SK-N-SH (cell line): ENCODE measurements at regions not wholly inside any gene's neighbourhood (a gene's known extent, or its start where the extent isn't known, plus 50 kb on each side); places are given as distances from the start of the nearest gene placed in this dataset.

Experiments
- CTCF ChIA-PET: fragments of 300-600, 350-600 bp; formaldehyde crosslinking; extraction: SDS; loops from one replicate; lab custom pipeline; 2021; lab: Yijun Ruan, JAX
- POLR2A ChIA-PET: fragments of 350-600 bp; sonication (Branson Sonifier 250); formaldehyde crosslinking; extraction: SDS; loops from one replicate; lab custom pipeline; 2020; ENCODE audit warnings: antibody characterized with exemption, inconsistent platforms; lab: Yijun Ruan, JAX
- DNase-seq: peaks from one replicate; pipeline ENCODE4 v3.0.0; 2012
- H2AFZ ChIP-seq: fragments of 200-600 bp; sonication (generic); 2 replicates; pipeline ENCODE4 v1.8.1; 2016; ENCODE audit warnings: antibody characterized with exemption, mild to moderate bottlenecking, low read depth
- H3F3A ChIP-seq: fragments of 200-600 bp; sonication (generic); replicated peaks from 2 replicates; pipeline ENCODE3; 2016; ENCODE audit warnings: antibody characterized with exemption, mild to moderate bottlenecking; ENCODE audit not compliant: insufficient read depth
- H3K27ac ChIP-seq, 2 experiments: fragments of 200-500 bp in 1 of 2; fragments of 200-600 bp in 1 of 2; sonication (Bioruptor generic) in 1 of 2; sonication (generic), shearing (Covaris generic) in 1 of 2; 2 replicates each; pipeline versions ENCODE4 v1.5.1 to v1.6.1; 2014 to 2016; ENCODE audit warnings: low read depth in 2 of 2, inconsistent platforms in 1 of 2, low read length in 1 of 2, mild to moderate bottlenecking in 1 of 2, mixed read lengths in 1 of 2
- H3K27me3 ChIP-seq: fragments of 200-600 bp; sonication (generic), shearing (Covaris generic); 2 replicates; pipeline ENCODE4 v1.6.1; 2016; ENCODE audit warnings: mixed run types; ENCODE audit not compliant: insufficient read depth
- H3K36me3 ChIP-seq, 2 experiments: fragments of 200-500 bp in 1 of 2; fragments of 200-600 bp in 1 of 2; sonication (Bioruptor generic) in 1 of 2; sonication (generic) in 1 of 2; replicated peaks in 1 of 2; 2 replicates each; pipeline versions ENCODE3 to v1.5.1; 2014 to 2016; ENCODE audit warnings: low read length in 1 of 2, mild to moderate bottlenecking in 1 of 2; ENCODE audit not compliant: insufficient read depth in 2 of 2, control insufficient read depth in 1 of 2
- H3K4me1 ChIP-seq, 2 experiments: fragments of 200-500 bp in 1 of 2; fragments of 200-600 bp in 1 of 2; sonication (Bioruptor generic) in 1 of 2; sonication (generic), shearing (Covaris generic) in 1 of 2; 2 replicates each; pipeline versions ENCODE4 v1.5.1 to v1.6.1; 2014 to 2016; ENCODE audit warnings: low read depth in 1 of 2, low read length in 1 of 2, mixed run types in 1 of 2; ENCODE audit not compliant: insufficient read depth in 2 of 2, control insufficient read depth in 1 of 2
- H3K4me2 ChIP-seq: fragments of 200-600 bp; sonication (generic), shearing (Covaris generic); 2 replicates; pipeline ENCODE4 v1.6.1; 2017; ENCODE audit warnings: mixed run types
- H3K4me3 ChIP-seq, 2 experiments: fragments of 200-500 bp in 1 of 2; fragments of 200-600 bp in 1 of 2; sonication (Bioruptor generic) in 1 of 2; sonication (generic), shearing (Covaris generic) in 1 of 2; 2 replicates each; pipeline versions ENCODE4 v1.5.1 to v1.8.1; 2014 to 2016; ENCODE audit warnings: low read depth in 2 of 2, inconsistent platforms in 1 of 2, low read length in 1 of 2, mild to moderate bottlenecking in 1 of 2, mixed read lengths in 1 of 2, moderate library complexity in 1 of 2
- H3K79me2 ChIP-seq: fragments of 200-600 bp; sonication (generic); 2 replicates; pipeline ENCODE4 v1.8.1; 2017; ENCODE audit warnings: mild to moderate bottlenecking; ENCODE audit not compliant: insufficient read depth
- H3K9ac ChIP-seq: fragments of 200-600 bp; sonication (generic); 2 replicates; pipeline ENCODE4 v1.6.1; 2017; ENCODE audit warnings: mixed run types
- H3K9me2 ChIP-seq: fragments of 200-600 bp; sonication (generic); 2 replicates; pipeline ENCODE4 v1.6.1; 2017; ENCODE audit warnings: mixed run types
- H3K9me3 ChIP-seq: fragments of 200-600 bp; sonication (generic); 2 replicates; pipeline ENCODE4 v1.6.1; 2017; ENCODE audit warnings: mixed run types, mild to moderate bottlenecking, moderate library complexity
- H4K20me1 ChIP-seq: fragments of 200-600 bp; sonication (generic); 2 replicates; pipeline ENCODE4 v1.6.1; 2017; ENCODE audit warnings: mild to moderate bottlenecking, mixed run types; ENCODE audit not compliant: insufficient read depth
- ELF1 ChIP-seq: IDR thresholded peaks from 2 replicates; pipeline ENCODE4 v1.4.0; 2012
- EP300 ChIP-seq, 2 experiments: IDR thresholded peaks; 2 replicates each; pipeline versions ENCODE4 v1.4.0 to v1.6.1; 2012; ENCODE audit warnings: borderline replicate concordance in 1 of 2, low read depth in 1 of 2, low read length in 1 of 2
- FOSL2 ChIP-seq: IDR thresholded peaks from 2 replicates; pipeline ENCODE4 v1.4.0; 2012; ENCODE audit warnings: low read depth, mild to moderate bottlenecking, moderate library complexity, borderline replicate concordance
- FOXM1 ChIP-seq: IDR thresholded peaks from 2 replicates; pipeline ENCODE4 v1.4.0; 2012; ENCODE audit warnings: low read depth, mild to moderate bottlenecking
- MEF2A ChIP-seq: IDR thresholded peaks from 2 replicates; pipeline ENCODE4 v1.4.0; 2012; ENCODE audit warnings: low read depth, borderline replicate concordance
- NFIC ChIP-seq: IDR thresholded peaks from 2 replicates; pipeline ENCODE4 v1.4.0; 2012; ENCODE audit warnings: borderline replicate concordance
- PBX3 ChIP-seq: IDR thresholded peaks from 2 replicates; pipeline ENCODE4; 2012
- POLR2AphosphoS5 ChIP-seq: IDR thresholded peaks from 2 replicates; pipeline ENCODE4 v1.6.1; 2012; ENCODE audit warnings: low read depth, low read length
- RAD21 ChIP-seq: IDR thresholded peaks from 2 replicates; pipeline ENCODE4 v1.6.1; 2012; ENCODE audit warnings: mild to moderate bottlenecking, low read length
- RCOR1 ChIP-seq: fragments of 150-350 bp; IDR thresholded peaks from 2 replicates; pipeline ENCODE4 v1.6.1; 2017; ENCODE audit warnings: antibody characterized with exemption, low read length
- REST ChIP-seq: IDR thresholded peaks from 2 replicates; pipeline ENCODE4 v1.6.1; 2012; ENCODE audit warnings: mild to moderate bottlenecking, low read depth, low read length, moderate library complexity
- RFX5 ChIP-seq: IDR thresholded peaks from 2 replicates; pipeline ENCODE4 v1.6.1; 2012; ENCODE audit warnings: mild to moderate bottlenecking, improper control_type of control experiment, low read length
- RXRA ChIP-seq: IDR thresholded peaks from 2 replicates; pipeline ENCODE4 v1.4.0; 2012; ENCODE audit warnings: low read depth, mild to moderate bottlenecking, borderline replicate concordance
- TAF1 ChIP-seq: IDR thresholded peaks from 2 replicates; pipeline ENCODE4 v1.6.1; 2012; ENCODE audit warnings: low read depth, mild to moderate bottlenecking, low read length, moderate library complexity, borderline replicate concordance
- WGBS: methylation state at CpG from one replicate; pipeline ENCODE4 v1.1.6; 2017; ENCODE audit warnings: low lambda C conversion rate; 5-methylcytosine and 5-hydroxymethylcytosine counted together

DNA sequence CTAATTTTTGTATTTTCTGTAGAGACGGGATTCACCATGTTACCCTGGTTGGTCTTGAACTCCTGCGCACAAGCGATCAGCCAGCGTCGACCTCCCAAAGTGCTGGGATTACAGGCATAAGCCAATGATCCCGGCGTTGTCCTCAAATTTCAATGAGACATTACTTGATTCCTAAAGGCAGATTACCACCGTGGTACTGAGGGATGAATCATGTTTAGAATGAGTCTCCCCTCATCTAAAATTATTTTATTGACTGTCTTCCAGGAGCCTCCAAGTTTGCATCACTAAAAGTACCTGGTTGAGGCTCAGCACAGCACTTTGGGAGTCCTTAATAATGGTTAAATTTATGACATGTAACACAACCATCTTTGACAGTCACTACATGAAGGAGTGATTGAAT, 142.2 kb upstream of the AKR1E2 start:
- no peak for TF ChIP-seq EP300 (IDR thresholded peaks at IDR 0.05; ENCODE audit: borderline replicate concordance in 1 of 2, low read depth in 1 of 2, low read length in 1 of 2)
- no peak for TF ChIP-seq RAD21
- TF ChIP-seq PBX3: no peak
- no peak for TF ChIP-seq FOXM1
- H3K9ac ChIP-seq: no peak overlapping the region
- no peak overlapping the region for H2AFZ ChIP-seq
- ChIA-PET CTCF (no interaction called here), POLR2A (no interaction called here)
- H3K36me3 ChIP-seq: no peaks in the 10 kb centered on the region
- no peaks in the 10 kb centered on the region for H4K20me1 ChIP-seq
- H3K79me2 ChIP-seq: no peaks in the 10 kb centered on the region
- peak overlapping the region in 1 of 2 experiments; percentile 90; a peak in 2 of 4 replicates for H3K27ac ChIP-seq
- peaks cover 3 to 36% of the 10 kb centered on the region in 2 experiments; a peak in 3 of 4 replicates for H3K4me1 ChIP-seq
- H3K9me3 ChIP-seq: no peaks in the 10 kb centered on the region
- H3K4me3 ChIP-seq: no peak overlapping the region
- no peaks in the 10 kb centered on the region for H3K9me2 ChIP-seq
- H3K4me2 ChIP-seq: no peak overlapping the region
- WGBS: 85% methylated on average over 8 of the region's 8 CpGs
- no peak for DNase-seq
- H3K27me3 ChIP-seq: no peaks in the 10 kb centered on the region
- H3F3A ChIP-seq: peaks cover 30% of the 10 kb centered on the region

DNA sequence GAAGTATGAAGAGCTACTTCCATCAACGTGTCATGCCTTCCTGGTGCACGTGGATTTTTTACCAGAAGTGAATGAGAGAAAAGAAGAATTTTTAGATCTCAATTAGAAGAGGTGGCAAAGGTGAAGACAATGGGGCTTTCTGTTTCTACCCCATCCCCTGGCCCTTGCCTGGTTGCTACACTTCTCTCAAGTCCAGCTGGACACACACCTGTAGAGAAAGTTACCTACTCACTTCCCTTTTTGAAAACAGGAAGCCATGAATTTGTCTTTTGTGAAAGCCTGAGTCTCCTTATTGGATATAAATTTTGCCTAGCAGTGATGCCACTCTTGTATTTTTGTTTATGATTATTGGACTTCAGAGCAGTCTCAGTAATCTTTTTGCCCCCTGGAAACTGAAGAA, 142.9 kb upstream of the AKR1E2 start:
- Histone ChIP-seq H3K36me3 (no peaks in the 10 kb centered on the region), H3K4me3 (no peak overlapping the region), H3K9me2 (no peaks in the 10 kb centered on the region), H3K9ac (no peak overlapping the region), H2AFZ (no peak overlapping the region), H3K9me3 (no peaks in the 10 kb centered on the region), H4K20me1 (no peaks in the 10 kb centered on the region), H3K79me2 (no peaks in the 10 kb centered on the region), H3F3A (peaks cover 32% of the 10 kb centered on the region), H3K4me2 (no peak overlapping the region), H3K27ac (0 out of 4 replicates have a peak overlapping the region, but pooled peaks of 1 of the 2 experiments have one; percentile 1), H3K27me3 (no peaks in the 10 kb centered on the region), H3K4me1 (peaks cover 3 to 36% of the 10 kb centered on the region in 2 experiments; a peak in 3 of 4 replicates)
- 92% methylated on average over 2 of the region's 2 CpGs for WGBS
- ChIA-PET CTCF (interaction anchor here (1.2 kb wide), 1 partner anchor 132 kb away, joined by 3 read pairs; no protein-coding TSS in a partner anchor), POLR2A (no interaction called here)
- TF ChIP-seq FOSL2: no peak
- TF ChIP-seq TAF1: no peak
- TF ChIP-seq POLR2AphosphoS5: no peak
- no peak for TF ChIP-seq MEF2A
- no peak for TF ChIP-seq EP300 (IDR thresholded peaks at IDR 0.05; ENCODE audit: borderline replicate concordance in 1 of 2, low read depth in 1 of 2, low read length in 1 of 2)
- no peak for TF ChIP-seq NFIC
- no peak for TF ChIP-seq RFX5
- no peak for TF ChIP-seq ELF1
- no peak for TF ChIP-seq RCOR1
- no peak for TF ChIP-seq REST
- TF ChIP-seq RXRA: no peak
- no peak for TF ChIP-seq FOXM1
- no peak for DNase-seq
